Karpas-422 (cell line): ENCODE measurements at regions not wholly inside any gene's neighbourhood (a gene's known extent, or its start where the extent isn't known, plus 50 kb on each side); places are given as distances from the start of the nearest gene placed in this dataset.
A peak's percentile ranks its signal among the peaks of the same experiment; 100 is the strongest.
"Not testable (repeated sequence)": the region's sequence is repeated elsewhere in the genome, so short reads cannot be mapped to it uniquely, and the experiment has no call there.

Experiments used
- DNase-seq: peaks from one replicate; pipeline ENCODE4 v3.0.0-alpha.2; 2015
- H2AFZ ChIP-seq: fragments of 200-600 bp; sonication (generic); 2 replicates; pipeline ENCODE4 v1.6.1; 2014; ENCODE audit warnings: antibody characterized with exemption, low read length, mixed read lengths
- H3K27ac ChIP-seq: fragments of 200-600 bp; sonication (generic); 2 replicates; pipeline ENCODE4 v1.5.1; 2014; ENCODE audit warnings: mild to moderate bottlenecking, low read length, moderate library complexity
- H3K27me3 ChIP-seq: fragments of 200-600 bp; sonication (generic); 2 replicates; pipeline ENCODE4 v1.6.1; 2014; ENCODE audit warnings: low read length, mixed read lengths
- H3K36me3 ChIP-seq: fragments of 200-600 bp; sonication (generic); 2 replicates; pipeline ENCODE4 v1.6.1; 2014; ENCODE audit warnings: low read length, mixed read lengths; ENCODE audit not compliant: insufficient read depth
- H3K4me1 ChIP-seq: fragments of 200-600 bp; sonication (generic); 2 replicates; pipeline ENCODE4 v1.6.1; 2014; ENCODE audit warnings: mild to moderate bottlenecking, low read length, mixed read lengths
- H3K4me2 ChIP-seq: fragments of 200-600 bp; sonication (generic); 2 replicates; pipeline ENCODE4 v1.6.1; 2014; ENCODE audit warnings: low read length, low read depth, mild to moderate bottlenecking; ENCODE audit not compliant: poor library complexity, severe bottlenecking
- H3K4me3 ChIP-seq: fragments of 200-600 bp; sonication (generic); 2 replicates; pipeline ENCODE4 v1.5.1; 2014; ENCODE audit warnings: mild to moderate bottlenecking, antibody characterized with exemption, low read length, mixed read lengths
- H3K79me2 ChIP-seq: fragments of 200-600 bp; sonication (generic); 2 replicates; pipeline ENCODE4 v1.6.1; 2014; ENCODE audit warnings: mild to moderate bottlenecking, low read length, mixed read lengths
- H3K9ac ChIP-seq: fragments of 200-600 bp; sonication (generic); 2 replicates; pipeline ENCODE4 v1.6.0; 2014; ENCODE audit warnings: low read length
- H3K9me2 ChIP-seq: fragments of 200-600 bp; sonication (generic), shearing (Covaris generic); replicated peaks from 2 replicates; pipeline ENCODE4 v1.6.0; 2014; ENCODE audit warnings: mild to moderate bottlenecking, low read length, moderate library complexity; ENCODE audit not compliant: insufficient read depth
- H3K9me3 ChIP-seq: fragments of 300-700, 200-600 bp; sonication (generic); 2 replicates; pipeline ENCODE4 v1.6.1; 2014; ENCODE audit warnings: low read length, mixed read lengths
- H4K20me1 ChIP-seq: fragments of 200-600 bp; sonication (generic); 2 replicates; pipeline ENCODE4 v1.6.1; 2014; ENCODE audit warnings: mild to moderate bottlenecking, antibody characterized with exemption, low read length, low read depth; ENCODE audit not compliant: insufficient read depth

- H3K4me1 ChIP-seq, H3K9ac ChIP-seq, H3K79me2 ChIP-seq, H4K20me1 ChIP-seq, H3K36me3 ChIP-seq, DNase-seq, H3K9me2 ChIP-seq, H3K4me3 ChIP-seq, H3K4me2 ChIP-seq, H3K27ac ChIP-seq, H2AFZ ChIP-seq, H3K27me3 ChIP-seq, H3K9me3 ChIP-seq: not testable (repeated sequence)
Measured at GRCh38 chr6:802223-802622, 109.3 kb upstream of the EXOC2 start.

- no peak for DNase-seq
- Histone ChIP-seq H3K4me2 (no peak overlapping the region), H3K79me2 (no peaks in the 10 kb centered on the region), H3K9me3 (no peaks in the 10 kb centered on the region), H4K20me1 (no peaks in the 10 kb centered on the region), H2AFZ (no peak overlapping the region), H3K27ac (no peak overlapping the region), H3K9me2 (no peaks in the 10 kb centered on the region), H3K9ac (no peak overlapping the region), H3K36me3 (no peaks in the 10 kb centered on the region), H3K4me1 (no peaks in the 10 kb centered on the region), H3K27me3 (no peaks in the 10 kb centered on the region), H3K4me3 (no peak overlapping the region)
Measured at GRCh38 chr6:799769-800168, 106.8 kb upstream of the EXOC2 start.

GRCh38 chr6:797479-798077, 104.6 kb upstream of the EXOC2 start:
- Histone ChIP-seq H3K27me3 (no peaks in the 10 kb centered on the region), H3K9me3 (no peaks in the 10 kb centered on the region), H3K9ac (no peak overlapping the region), H3K4me2 (no peak overlapping the region), H3K79me2 (no peaks in the 10 kb centered on the region), H4K20me1 (no peaks in the 10 kb centered on the region), H3K36me3 (no peaks in the 10 kb centered on the region), H3K4me1 (no peaks in the 10 kb centered on the region), H3K4me3 (no peak overlapping the region), H3K27ac (no peak overlapping the region), H2AFZ (no peak overlapping the region), H3K9me2 (no peaks in the 10 kb centered on the region)
- peak; percentile 74 for DNase-seq

GRCh38 chr6:795046-795685, 102.2 kb upstream of the EXOC2 start:
- Histone ChIP-seq H3K36me3 (no peaks in the 10 kb centered on the region), H3K79me2 (no peaks in the 10 kb centered on the region), H3K4me2 (no peak overlapping the region), H3K9me2 (no peaks in the 10 kb centered on the region), H3K9ac (no peak overlapping the region), H4K20me1 (no peaks in the 10 kb centered on the region), H2AFZ (no peak overlapping the region), H3K27me3 (no peaks in the 10 kb centered on the region), H3K4me1 (no peaks in the 10 kb centered on the region), H3K27ac (no peak overlapping the region), H3K9me3 (no peaks in the 10 kb centered on the region; the same call in 1 of the 2 replicates), H3K4me3 (no peak overlapping the region)
- no peak for DNase-seq

GRCh38 chr6:793261-793660, 100.3 kb upstream of the EXOC2 start:
- Histone ChIP-seq H3K27ac (no peak overlapping the region), H3K9ac (no peak overlapping the region), H3K79me2 (no peaks in the 10 kb centered on the region), H4K20me1 (no peaks in the 10 kb centered on the region), H3K4me1 (no peaks in the 10 kb centered on the region), H3K4me3 (no peak overlapping the region), H3K27me3 (no peaks in the 10 kb centered on the region), H3K9me2 (no peaks in the 10 kb centered on the region), H3K4me2 (no peak overlapping the region), H3K9me3 (no peaks in the 10 kb centered on the region; the same call in 1 of the 2 replicates), H3K36me3 (no peaks in the 10 kb centered on the region), H2AFZ (no peak overlapping the region)
- no peak for DNase-seq

GRCh38 chr6:792662-793061, 99.7 kb upstream of the EXOC2 start:
- Histone ChIP-seq H3K4me3 (no peak overlapping the region), H3K9me3 (no peaks in the 10 kb centered on the region; the same call in 1 of the 2 replicates), H3K27ac (no peak overlapping the region), H3K9ac (no peak overlapping the region), H3K27me3 (no peaks in the 10 kb centered on the region), H4K20me1 (no peaks in the 10 kb centered on the region), H3K36me3 (no peaks in the 10 kb centered on the region), H3K9me2 (no peaks in the 10 kb centered on the region), H3K4me1 (no peaks in the 10 kb centered on the region), H2AFZ (no peak overlapping the region), H3K4me2 (no peak overlapping the region), H3K79me2 (no peaks in the 10 kb centered on the region)
- DNase-seq = no peak

GRCh38 chr6:788058-788457, 95.1 kb upstream of the EXOC2 start:
- H3K27me3 ChIP-seq = no peaks in the 10 kb centered on the region
- no peak overlapping the region for H2AFZ ChIP-seq
- H3K27ac ChIP-seq = no peak overlapping the region
- H3K79me2 ChIP-seq = no peaks in the 10 kb centered on the region
- H4K20me1 ChIP-seq = no peaks in the 10 kb centered on the region
- H3K4me3 ChIP-seq = no peak overlapping the region
- no peak for DNase-seq
- H3K9me2 ChIP-seq = no peaks in the 10 kb centered on the region
- no peak overlapping the region for H3K4me2 ChIP-seq
- no peaks in the 10 kb centered on the region; the same call in 1 of the 2 replicates for H3K9me3 ChIP-seq
- H3K36me3 ChIP-seq = no peaks in the 10 kb centered on the region
- H3K9ac ChIP-seq = no peak overlapping the region
- no peaks in the 10 kb centered on the region for H3K4me1 ChIP-seq

- Histone ChIP-seq H2AFZ (no peak overlapping the region), H3K9ac (no peak overlapping the region), H3K4me2 (no peak overlapping the region), H3K36me3 (no peaks in the 10 kb centered on the region), H3K79me2 (no peaks in the 10 kb centered on the region), H3K4me3 (no peak overlapping the region), H4K20me1 (0 out of 2 replicates have a peak, but pooled peaks cover 4% of the 10 kb centered on the region), H3K9me3 (no peaks in the 10 kb centered on the region; the same call in 1 of the 2 replicates), H3K4me1 (no peaks in the 10 kb centered on the region), H3K27ac (no peak overlapping the region), H3K27me3 (no peaks in the 10 kb centered on the region), H3K9me2 (no peaks in the 10 kb centered on the region)
- DNase-seq = peak; percentile 77
Measured at GRCh38 chr6:786946-787763, 94.2 kb upstream of the EXOC2 start.
